PC-9 (cell line): ENCODE measurements at regions not wholly inside any gene's neighbourhood (a gene's known extent, or its start where the extent isn't known, plus 50 kb on each side); places are given as distances from the start of the nearest gene placed in this dataset.

Source experiments
- EZH2 ChIP-seq: fragments of 200-600 bp; sonication (generic); IDR thresholded peaks from 2 replicates; pipeline ENCODE4 v1.8.0; 2017; ENCODE audit warnings: antibody characterized with exemption, low read depth
- TF ChIP-seq, protein P1 (sequence below): fragments of 200-600 bp; sonication (generic); conservative IDR thresholded peaks from 2 replicates; pipeline ENCODE4 v1.6.1; 2017; ENCODE audit warnings: mixed run types, antibody characterized with exemption, mild to moderate bottlenecking, moderate library complexity

DNA sequence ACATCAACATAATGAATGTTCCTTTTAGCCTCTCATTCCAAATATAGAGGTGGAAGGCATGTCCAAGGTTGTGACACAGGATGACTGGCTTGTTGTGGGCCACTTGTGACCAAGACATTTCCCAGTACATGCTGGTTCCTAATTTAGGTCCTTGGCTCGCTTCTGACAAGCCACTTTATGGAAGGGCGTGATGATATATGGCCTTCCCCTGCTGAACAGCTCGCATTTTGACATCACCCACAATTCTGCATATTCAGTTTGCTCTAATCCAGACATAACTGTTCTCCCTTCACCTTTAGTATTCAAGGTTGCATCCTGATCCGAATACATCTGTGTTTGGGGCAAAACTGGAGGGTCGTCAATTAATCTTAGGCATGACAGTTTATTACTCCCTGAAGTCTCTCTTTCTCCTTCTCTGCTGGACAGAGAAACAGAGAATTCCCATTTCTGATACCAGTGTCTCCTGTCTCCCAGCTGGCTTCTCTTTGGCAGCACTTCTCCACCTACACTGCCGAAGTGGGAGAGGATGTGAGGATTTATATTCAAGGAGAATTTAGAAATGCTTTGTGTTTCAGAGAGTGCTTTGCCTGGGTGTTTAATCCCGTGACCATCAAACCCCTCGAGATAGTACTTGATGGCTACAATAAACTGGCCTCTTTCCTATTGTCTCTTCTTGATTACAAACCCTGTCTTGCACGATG, 815.5 kb upstream of the RBFOX1 start:
- TF ChIP-seq, protein P1, sequence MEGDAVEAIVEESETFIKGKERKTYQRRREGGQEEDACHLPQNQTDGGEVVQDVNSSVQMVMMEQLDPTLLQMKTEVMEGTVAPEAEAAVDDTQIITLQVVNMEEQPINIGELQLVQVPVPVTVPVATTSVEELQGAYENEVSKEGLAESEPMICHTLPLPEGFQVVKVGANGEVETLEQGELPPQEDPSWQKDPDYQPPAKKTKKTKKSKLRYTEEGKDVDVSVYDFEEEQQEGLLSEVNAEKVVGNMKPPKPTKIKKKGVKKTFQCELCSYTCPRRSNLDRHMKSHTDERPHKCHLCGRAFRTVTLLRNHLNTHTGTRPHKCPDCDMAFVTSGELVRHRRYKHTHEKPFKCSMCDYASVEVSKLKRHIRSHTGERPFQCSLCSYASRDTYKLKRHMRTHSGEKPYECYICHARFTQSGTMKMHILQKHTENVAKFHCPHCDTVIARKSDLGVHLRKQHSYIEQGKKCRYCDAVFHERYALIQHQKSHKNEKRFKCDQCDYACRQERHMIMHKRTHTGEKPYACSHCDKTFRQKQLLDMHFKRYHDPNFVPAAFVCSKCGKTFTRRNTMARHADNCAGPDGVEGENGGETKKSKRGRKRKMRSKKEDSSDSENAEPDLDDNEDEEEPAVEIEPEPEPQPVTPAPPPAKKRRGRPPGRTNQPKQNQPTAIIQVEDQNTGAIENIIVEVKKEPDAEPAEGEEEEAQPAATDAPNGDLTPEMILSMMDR = no peak
- no peak for TF ChIP-seq EZH2
